H7 (cell line): ENCODE measurements at regions not wholly inside any gene's neighbourhood (a gene's known extent, or its start where the extent isn't known, plus 50 kb on each side); places are given as distances from the start of the nearest gene placed in this dataset.
"Not testable (repeated sequence)": the region's sequence is repeated elsewhere in the genome, so short reads cannot be mapped to it uniquely, and the experiment has no call there.

ENCODE experiments used
- DNase-seq: peaks from one replicate; pipeline ENCODE4 v3.0.0; 2012
- H3K27me3 ChIP-seq: 2 replicates; pipeline ENCODE4 v1.6.0; 2011; ENCODE audit warnings: mild to moderate bottlenecking, low read length; ENCODE audit not compliant: control insufficient read depth, insufficient read depth
- H3K36me3 ChIP-seq: replicated peaks from 2 replicates; pipeline ENCODE4 v1.5.1; 2011; ENCODE audit warnings: low read length; ENCODE audit not compliant: control insufficient read depth, insufficient read depth
- H3K4me3 ChIP-seq: 2 replicates; pipeline ENCODE4 v1.5.1; 2011; ENCODE audit warnings: low read depth, mild to moderate bottlenecking, control low read depth, low read length, moderate library complexity; ENCODE audit not compliant: insufficient read depth

GRCh38 chr4:160403081-160403480, 1300.2 kb downstream of the RAPGEF2 start:
- Histone ChIP-seq H3K27me3 (no peaks in the 10 kb centered on the region), H3K4me3 (no peak overlapping the region), H3K36me3 (no peaks in the 10 kb centered on the region)
- no peak for DNase-seq

- Histone ChIP-seq H3K4me3 (no peak overlapping the region), H3K36me3 (no peaks in the 10 kb centered on the region), H3K27me3 (no peaks in the 10 kb centered on the region)
- DNase-seq: no peak
Observed at GRCh38 chr4:160406263-160406825, 1303.5 kb downstream of the RAPGEF2 start.

GRCh38 chr4:160414496-160414895, 1311.6 kb downstream of the RAPGEF2 start:
- no peaks in the 10 kb centered on the region for H3K27me3 ChIP-seq
- no peaks in the 10 kb centered on the region for H3K36me3 ChIP-seq
- DNase-seq: no peak
- H3K4me3 ChIP-seq: no peak overlapping the region

GRCh38 chr4:160423879-160424451, 1321.1 kb downstream of the RAPGEF2 start:
- DNase-seq: no peak
- Histone ChIP-seq H3K36me3 (no peaks in the 10 kb centered on the region), H3K27me3 (no peaks in the 10 kb centered on the region), H3K4me3 (no peak overlapping the region)

- DNase-seq: no peak
- H3K27me3 ChIP-seq: no peaks in the 10 kb centered on the region
- H3K4me3 ChIP-seq: no peak overlapping the region
- no peaks in the 10 kb centered on the region for H3K36me3 ChIP-seq
Observed at GRCh38 chr4:160426233-160426632, 1323.4 kb downstream of the RAPGEF2 start.

- no peak for DNase-seq
- no peaks in the 10 kb centered on the region for H3K36me3 ChIP-seq
- H3K4me3 ChIP-seq: no peak overlapping the region
- no peaks in the 10 kb centered on the region for H3K27me3 ChIP-seq
Observed at GRCh38 chr4:160450876-160451275, 1348.0 kb downstream of the RAPGEF2 start.

- not testable (repeated sequence) for H3K4me3 ChIP-seq, H3K36me3 ChIP-seq, H3K27me3 ChIP-seq, DNase-seq
Observed at GRCh38 chr4:160481696-160482690, 1379.1 kb downstream of the RAPGEF2 start.

GRCh38 chr4:160485071-160485687, 1382.3 kb downstream of the RAPGEF2 start:
- no peaks in the 10 kb centered on the region for H3K36me3 ChIP-seq
- no peak overlapping the region for H3K4me3 ChIP-seq

GRCh38 chr4:160492181-160492580, 1389.3 kb downstream of the RAPGEF2 start:
- Histone ChIP-seq H3K27me3 (no peaks in the 10 kb centered on the region), H3K36me3 (no peaks in the 10 kb centered on the region), H3K4me3 (no peak overlapping the region)
- no peak for DNase-seq

More at GRCh38 chr4:160485071-160485687, 1382.3 kb downstream of the RAPGEF2 start:
- DNase-seq: no peak
- no peaks in the 10 kb centered on the region for H3K27me3 ChIP-seq

- Histone ChIP-seq H3K4me3 (no peak overlapping the region), H3K36me3 (no peaks in the 10 kb centered on the region), H3K27me3 (no peaks in the 10 kb centered on the region)
- DNase-seq: no peak
Observed at GRCh38 chr4:160493206-160493605, 1390.3 kb downstream of the RAPGEF2 start.

GRCh38 chr4:160495356-160495755, 1392.5 kb downstream of the RAPGEF2 start:
- Histone ChIP-seq H3K4me3 (no peak overlapping the region), H3K36me3 (no peaks in the 10 kb centered on the region), H3K27me3 (no peaks in the 10 kb centered on the region)
- DNase-seq: no peak

- DNase-seq: no peak
- Histone ChIP-seq H3K36me3 (no peaks in the 10 kb centered on the region), H3K27me3 (no peaks in the 10 kb centered on the region), H3K4me3 (no peak overlapping the region)
Observed at GRCh38 chr4:160498211-160498610, 1395.3 kb downstream of the RAPGEF2 start.

GRCh38 chr4:160505724-160506123, 1402.8 kb downstream of the RAPGEF2 start:
- no peaks in the 10 kb centered on the region for H3K36me3 ChIP-seq
- no peak overlapping the region for H3K4me3 ChIP-seq
- no peaks in the 10 kb centered on the region for H3K27me3 ChIP-seq
- DNase-seq: no peak

- DNase-seq: no peak
- Histone ChIP-seq H3K4me3 (no peak overlapping the region), H3K36me3 (no peaks in the 10 kb centered on the region), H3K27me3 (no peaks in the 10 kb centered on the region)
Observed at GRCh38 chr4:160510928-160511327, 1408.0 kb downstream of the RAPGEF2 start.
